ENCODE measurements at regions not wholly inside any gene's neighbourhood (a gene's known extent, or its start where the extent isn't known, plus 50 kb on each side); places are given as distances from the start of the nearest gene placed in this dataset.

GRCh38 chr10:28393956-28394568 is 91.2 kb upstream of the MPP7 start:
- TF ChIP-seq CTCF (IDR thresholded peaks at IDR 0.05) (peak; percentile 91), SIN3A (IDR thresholded peaks at IDR 0.05; ENCODE audit: borderline replicate concordance, insufficient read depth, low read depth, low read length) (no peak)

All from Panc1 (cell line).